Lung (tissue), 11 donors: ENCODE measurements at regions not wholly inside any gene's neighbourhood (a gene's known extent, or its start where the extent isn't known, plus 50 kb on each side); places are given as distances from the start of the nearest gene placed in this dataset.

ENCODE experiments used
- ATAC-seq: fragments of 200-7000 bp; cut with Tn5 transposase; one replicate; pipeline ENCODE4 v1.9.1; 2020; ENCODE audit warnings: moderate number of reproducible peaks; ENCODE audit not compliant: insufficient read depth, low FRiP score
- DNase-seq, 3 donors: peaks; one replicate each; pipeline ENCODE4 v3.0.0-alpha.2; 2013 to 2017
- H3K27ac ChIP-seq, 2 donors: one replicate each; pipeline ENCODE4 v1.5.1; 2013; ENCODE audit warnings: mild to moderate bottlenecking in 2 of 2, moderate library complexity in 2 of 2, control low read depth in 1 of 2, inconsistent platforms in 1 of 2, low read depth in 1 of 2, low read length in 1 of 2
- H3K27me3 ChIP-seq, 3 donors: one replicate each; pipeline ENCODE4 v1.5.1; 2013; ENCODE audit warnings: low read length in 2 of 3; ENCODE audit not compliant: control insufficient read depth in 3 of 3, insufficient read depth in 3 of 3
- H3K36me3 ChIP-seq, 4 donors: one replicate each; pipeline ENCODE4 v1.5.1; 2013; ENCODE audit warnings: low read length in 4 of 4, mild to moderate bottlenecking in 1 of 4, moderate library complexity in 1 of 4; ENCODE audit not compliant: control insufficient read depth in 4 of 4, insufficient read depth in 4 of 4
- H3K4me1 ChIP-seq, 5 donors: one replicate each; pipeline ENCODE4 v1.5.1; 2013; ENCODE audit warnings: low read length in 5 of 5, mild to moderate bottlenecking in 2 of 5, moderate library complexity in 1 of 5; ENCODE audit not compliant: control insufficient read depth in 5 of 5, insufficient read depth in 5 of 5
- H3K4me3 ChIP-seq: one replicate; pipeline ENCODE4 v1.5.1; 2013; ENCODE audit warnings: mild to moderate bottlenecking, control low read depth, moderate library complexity
- H3K9ac ChIP-seq, 2 donors: one replicate each; pipeline ENCODE4 v1.5.1; 2013; ENCODE audit warnings: low read length in 2 of 2, control low read depth in 1 of 2; ENCODE audit not compliant: insufficient read depth in 1 of 2
- H3K9me3 ChIP-seq, 4 donors: one replicate each; pipeline ENCODE4 v1.5.1; 2013; ENCODE audit warnings: low read length in 3 of 4, mild to moderate bottlenecking in 1 of 4, moderate library complexity in 1 of 4; ENCODE audit not compliant: control insufficient read depth in 4 of 4, insufficient read depth in 3 of 4
- WGBS, 2 donors: extraction: QIAGEN DNeasy Blood & Tissue Kit; methylation state at CpG; one replicate each; pipeline ENCODE4 v1.1.7; 2013; 5-methylcytosine and 5-hydroxymethylcytosine counted together
- TF ChIP-seq, protein P1 (sequence below): IDR thresholded peaks from 2 replicates; pipeline ENCODE4 v1.5.1; 2012; ENCODE audit warnings: mild to moderate bottlenecking; ENCODE audit errors: control extremely low read depth, extremely low read depth
- donor health status: control.
- donor health status: control.
- donor health status: Bipolar disorder and iron deficiency.
- donor health status: healthy.
- donor health status: DM: yes; HTN: yes; CAD: no.

DNA sequence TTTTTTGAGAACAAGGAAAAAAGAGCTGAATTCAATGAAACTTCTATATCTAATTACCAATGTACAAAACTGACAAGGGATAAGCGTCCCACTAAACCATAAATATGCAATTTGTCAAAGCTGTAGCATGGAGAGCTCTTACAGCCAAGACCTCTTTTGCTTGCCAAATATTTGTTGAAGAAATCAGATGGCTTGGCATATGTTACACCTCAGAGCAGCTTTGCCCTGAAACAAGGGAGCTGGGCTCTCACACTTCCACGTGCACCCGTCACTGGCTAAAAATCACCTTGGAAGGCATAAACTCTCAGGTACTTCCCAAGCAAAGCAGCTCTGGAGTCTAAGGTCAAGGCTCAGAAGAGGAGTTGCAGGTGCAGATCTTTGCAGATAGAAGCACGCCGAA, 324.7 kb upstream of the SLCO3A1 start:
- ATAC-seq (no peak), DNase-seq (peak in 1 of 3 donors; percentile 30)
- no peaks in the 10 kb centered on the region for H3K9me3 ChIP-seq
- no peak overlapping the region for H3K9ac ChIP-seq
- 63 to 84% methylated on average over 5 of the region's 5 CpGs for WGBS, 2 donors
- H3K4me1 ChIP-seq: peaks cover 0 to 6% (median 0%) of the 10 kb centered on the region in 5 donors
- H3K27ac ChIP-seq: no peak overlapping the region
- H3K4me3 ChIP-seq: no peak overlapping the region
- TF ChIP-seq, protein P1, sequence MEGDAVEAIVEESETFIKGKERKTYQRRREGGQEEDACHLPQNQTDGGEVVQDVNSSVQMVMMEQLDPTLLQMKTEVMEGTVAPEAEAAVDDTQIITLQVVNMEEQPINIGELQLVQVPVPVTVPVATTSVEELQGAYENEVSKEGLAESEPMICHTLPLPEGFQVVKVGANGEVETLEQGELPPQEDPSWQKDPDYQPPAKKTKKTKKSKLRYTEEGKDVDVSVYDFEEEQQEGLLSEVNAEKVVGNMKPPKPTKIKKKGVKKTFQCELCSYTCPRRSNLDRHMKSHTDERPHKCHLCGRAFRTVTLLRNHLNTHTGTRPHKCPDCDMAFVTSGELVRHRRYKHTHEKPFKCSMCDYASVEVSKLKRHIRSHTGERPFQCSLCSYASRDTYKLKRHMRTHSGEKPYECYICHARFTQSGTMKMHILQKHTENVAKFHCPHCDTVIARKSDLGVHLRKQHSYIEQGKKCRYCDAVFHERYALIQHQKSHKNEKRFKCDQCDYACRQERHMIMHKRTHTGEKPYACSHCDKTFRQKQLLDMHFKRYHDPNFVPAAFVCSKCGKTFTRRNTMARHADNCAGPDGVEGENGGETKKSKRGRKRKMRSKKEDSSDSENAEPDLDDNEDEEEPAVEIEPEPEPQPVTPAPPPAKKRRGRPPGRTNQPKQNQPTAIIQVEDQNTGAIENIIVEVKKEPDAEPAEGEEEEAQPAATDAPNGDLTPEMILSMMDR: no peak
- no peaks in the 10 kb centered on the region for H3K36me3 ChIP-seq
- H3K27me3 ChIP-seq: no peaks in the 10 kb centered on the region

DNA sequence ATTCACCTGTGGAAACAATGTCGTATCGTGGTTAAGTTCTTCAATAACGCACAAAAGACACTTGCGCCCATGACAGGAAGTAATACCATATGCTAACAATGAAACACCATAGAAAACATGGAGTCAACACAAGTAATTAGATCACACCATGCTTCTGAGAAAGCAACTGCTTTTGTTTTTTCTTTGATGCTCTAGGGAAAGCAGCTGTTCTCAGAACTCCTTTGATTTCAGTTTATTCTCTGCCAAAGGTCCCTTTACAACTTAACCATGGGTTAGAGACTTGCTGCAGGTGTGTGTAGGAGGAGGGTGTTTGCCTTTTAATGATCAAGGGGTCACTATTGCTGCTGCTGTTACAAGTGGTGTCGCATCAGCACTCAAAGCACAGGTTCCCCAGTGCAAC, 324.0 kb upstream of the SLCO3A1 start:
- 84 to 96% methylated on average over 5 of the region's 5 CpGs for WGBS, 2 donors
- ATAC-seq: no peak
- TF ChIP-seq, protein P1: no peak

DNA sequence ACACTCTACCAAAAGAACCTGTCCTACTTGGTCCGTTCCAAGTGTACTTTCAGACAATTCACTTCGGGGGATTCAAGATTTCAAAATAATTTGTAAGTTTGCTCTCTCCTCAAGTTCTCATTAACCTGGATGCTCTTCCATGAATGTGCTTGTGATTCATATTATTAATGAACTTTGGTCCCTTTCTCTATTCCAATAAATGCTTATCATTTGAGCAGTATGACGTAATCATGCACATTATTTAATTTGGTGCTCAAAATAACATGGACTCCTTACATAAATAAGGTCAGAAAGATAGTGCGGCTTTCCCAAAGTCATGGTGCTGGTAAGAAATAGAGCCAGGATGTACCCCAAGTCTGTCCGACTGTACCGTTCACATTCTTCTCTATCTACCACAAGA, 323.2 kb upstream of the SLCO3A1 start:
- Histone ChIP-seq H3K4me3 (no peak overlapping the region), H3K27ac (no peak overlapping the region), H3K9ac (no peak overlapping the region), H3K4me1 (peaks cover 0 to 6% (median 0%) of the 10 kb centered on the region in 5 donors), H3K9me3 (no peaks in the 10 kb centered on the region), H3K27me3 (no peaks in the 10 kb centered on the region), H3K36me3 (no peaks in the 10 kb centered on the region)
- TF ChIP-seq, protein P1: no peak
- no peak for ATAC-seq
- no peak for DNase-seq
- WGBS, 2 donors: 93 to 95% methylated on average over 6 of the region's 6 CpGs

More for the DNA sequence above, 324.0 kb upstream of the SLCO3A1 start:
- Histone ChIP-seq H3K36me3 (no peaks in the 10 kb centered on the region), H3K27me3 (no peaks in the 10 kb centered on the region), H3K9ac (no peak overlapping the region), H3K4me3 (no peak overlapping the region), H3K4me1 (peaks cover 0 to 6% (median 0%) of the 10 kb centered on the region in 5 donors), H3K27ac (no peak overlapping the region), H3K9me3 (no peaks in the 10 kb centered on the region)
- no peak for DNase-seq

DNA sequence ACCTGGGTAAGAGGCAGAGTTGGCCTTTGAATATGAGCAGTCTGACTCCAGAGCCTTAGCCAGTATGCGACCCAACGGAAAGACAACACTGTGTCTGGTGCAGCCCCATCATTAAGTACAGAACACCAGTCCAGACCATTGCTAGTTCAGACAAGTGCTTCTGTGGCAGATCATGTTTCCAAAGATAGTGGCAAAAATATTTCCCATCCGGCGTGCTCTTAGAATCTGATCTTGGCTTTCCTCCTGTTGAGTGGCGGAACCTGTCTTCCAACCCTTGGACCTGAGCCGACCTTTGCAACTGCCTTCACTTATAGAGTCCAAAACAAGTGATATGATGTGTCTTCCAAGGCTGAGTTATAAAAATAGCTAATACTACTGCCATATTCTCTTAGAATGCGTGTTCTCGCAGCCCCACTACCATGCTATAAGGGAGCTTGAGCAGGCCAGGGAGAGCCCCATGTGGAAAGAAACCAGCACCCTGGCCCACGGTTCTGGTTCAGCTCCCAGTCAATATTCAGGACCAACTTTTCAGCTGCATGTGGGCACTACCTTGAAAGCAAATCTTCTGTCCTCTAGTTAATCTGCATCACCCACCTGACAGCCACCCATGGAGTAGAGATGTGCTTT, 322.4 kb upstream of the SLCO3A1 start:
- DNase-seq (no peak), ATAC-seq (no peak)
- Histone ChIP-seq H3K4me1 (peaks cover 0 to 6% (median 0%) of the 10 kb centered on the region in 5 donors), H3K27ac (no peak overlapping the region), H3K27me3 (no peaks in the 10 kb centered on the region), H3K9ac (no peak overlapping the region), H3K9me3 (no peaks in the 10 kb centered on the region), H3K4me3 (no peak overlapping the region), H3K36me3 (no peaks in the 10 kb centered on the region)
- 90 to 91% methylated on average over 9 of the region's 9 CpGs for WGBS, 2 donors
- TF ChIP-seq, protein P1: no peak
